ENCODE measurements at regions not wholly inside any gene's neighbourhood (a gene's known extent, or its start where the extent isn't known, plus 50 kb on each side); places are given as distances from the start of the nearest gene placed in this dataset.
"Not testable (repeated sequence)": the region's sequence is repeated elsewhere in the genome, so short reads cannot be mapped to it uniquely, and the experiment has no call there.

- DNase-seq, result no peak
Observed at GRCh38 chr18:54433368-54433767, 75.7 kb downstream of the C18orf54 start.

- DNase-seq, result no peak
Observed at GRCh38 chr18:54433857-54434256, 76.2 kb downstream of the C18orf54 start.

GRCh38 chr18:54434453-54434852 is 76.7 kb downstream of the C18orf54 start:
- no peak for DNase-seq

GRCh38 chr18:54436501-54436900 is 78.8 kb downstream of the C18orf54 start:
- no peak for DNase-seq

GRCh38 chr18:54440292-54440691 is 82.6 kb downstream of the C18orf54 start:
- no peak for DNase-seq

GRCh38 chr18:54444319-54444914 is 86.7 kb downstream of the C18orf54 start:
- DNase-seq, result peak; percentile 17

GRCh38 chr18:54453996-54454395 is 96.3 kb downstream of the C18orf54 start:
- DNase-seq, result no peak

- DNase-seq, result no peak
Observed at GRCh38 chr18:54465502-54465901, 107.8 kb downstream of the C18orf54 start.

- DNase-seq, result no peak
Observed at GRCh38 chr18:54466248-54467005, 108.7 kb downstream of the C18orf54 start.

GRCh38 chr18:54479365-54479764 is 111.7 kb upstream of the DYNAP start:
- DNase-seq, result no peak

- no peak for DNase-seq
Observed at GRCh38 chr18:54480616-54481015, 110.4 kb upstream of the DYNAP start.

- not testable (repeated sequence) for DNase-seq
Observed at GRCh38 chr18:54502451-54502850, 88.6 kb upstream of the DYNAP start.

GRCh38 chr18:54503131-54503894 is 87.7 kb upstream of the DYNAP start:
- no peak for DNase-seq

GRCh38 chr18:54506516-54507261 is 84.4 kb upstream of the DYNAP start:
- DNase-seq, result no peak

- DNase-seq, result no peak
Observed at GRCh38 chr18:54509793-54510192, 81.3 kb upstream of the DYNAP start.

- no peak for DNase-seq
Observed at GRCh38 chr18:54515149-54515548, 75.9 kb upstream of the DYNAP start.

GRCh38 chr18:54517521-54517920 is 73.5 kb upstream of the DYNAP start:
- DNase-seq, result no peak

GRCh38 chr18:54521846-54522245 is 69.2 kb upstream of the DYNAP start:
- DNase-seq, result no peak

GRCh38 chr18:54528942-54529376 is 62.1 kb upstream of the DYNAP start:
- DNase-seq, result no peak

- DNase-seq, result no peak
Observed at GRCh38 chr18:54529444-54529843, 61.6 kb upstream of the DYNAP start.

GRCh38 chr18:54530285-54530684 is 60.8 kb upstream of the DYNAP start:
- DNase-seq, result no peak

- no peak for DNase-seq
Observed at GRCh38 chr18:54531402-54532065, 59.5 kb upstream of the DYNAP start.

GRCh38 chr18:54532222-54532621 is 58.8 kb upstream of the DYNAP start:
- DNase-seq, result no peak

Measured in activated T-cell treated with anti-CD3 and anti-CD28 coated beads, Interleukin-2, amount 50 U/mL, for 1 hour (primary cell).